ENCODE measurements at regions not wholly inside any gene's neighbourhood (a gene's known extent, or its start where the extent isn't known, plus 50 kb on each side); places are given as distances from the start of the nearest gene placed in this dataset.

GRCh38 chr13:29976535-29976934, 126.1 kb upstream of the UBL3 start:
- TF ChIP-seq CTCF (conservative IDR thresholded peaks at IDR 0.05; ENCODE audit: low read depth, low read length) = no peak
- no peak for TF ChIP-seq EZH2 (IDR thresholded peaks at IDR 0.05; ENCODE audit: borderline replicate concordance, low read depth, low read length, poor library complexity, severe bottlenecking)
